ENCODE measurements at regions not wholly inside any gene's neighbourhood (a gene's known extent, or its start where the extent isn't known, plus 50 kb on each side); places are given as distances from the start of the nearest gene placed in this dataset.

DNA sequence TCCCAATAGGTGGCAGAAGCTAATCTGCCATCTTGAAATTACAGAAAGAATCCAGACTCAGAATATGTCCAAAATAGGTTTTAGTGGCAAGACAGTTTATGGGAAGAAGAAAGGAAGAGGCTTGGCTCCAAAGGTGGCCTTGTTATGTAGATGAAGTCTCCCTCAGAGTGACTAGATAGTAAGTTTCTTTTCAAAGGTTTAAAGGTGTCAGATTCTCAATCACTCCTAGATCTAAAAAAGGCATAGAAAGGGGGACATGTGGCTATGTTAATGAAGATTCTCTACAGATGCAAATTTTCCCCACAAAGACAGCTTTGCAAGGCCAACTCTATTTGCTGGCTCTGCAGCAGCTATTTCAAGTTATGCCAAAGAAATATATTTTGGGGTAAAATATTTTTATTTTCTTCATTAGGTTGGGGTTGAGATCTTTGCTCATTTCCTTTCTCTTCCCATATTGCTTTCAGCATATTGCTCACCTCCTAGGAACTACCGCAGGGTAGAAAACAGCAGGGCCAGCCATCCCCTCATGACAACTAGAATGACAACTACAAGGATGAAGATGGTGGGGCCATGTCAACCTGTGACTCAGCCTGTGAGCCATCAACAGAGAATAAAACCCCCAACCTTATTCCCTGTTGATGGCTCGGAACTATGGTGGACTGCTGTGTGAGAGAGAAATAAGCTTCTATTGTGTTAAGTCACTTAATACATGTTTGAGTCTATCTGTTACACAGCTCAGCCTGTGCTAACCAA is 274.0 kb upstream of the GALNT17 start:
- TF ChIP-seq EZH2 (IDR thresholded peaks at IDR 0.05) (no peak), POLR2AphosphoS5 (IDR thresholded peaks at IDR 0.05; ENCODE audit: borderline replicate concordance, low read depth, low read length) (no peak)

Measured in SK-N-MC (cell line).